NCI-H1694 (cell line): ENCODE measurements at regions not wholly inside any gene's neighbourhood (a gene's known extent, or its start where the extent isn't known, plus 50 kb on each side); places are given as distances from the start of the nearest gene placed in this dataset.

Experiments
- DNase-seq: peaks from one replicate; lab custom pipeline; 2025; lab: John Stamatoyannopoulos, UW

GRCh38 chr15:38672814-38673670, 108.4 kb upstream of the RASGRP1 start:
- DNase-seq: no peak

GRCh38 chr15:38674448-38674847, 109.8 kb upstream of the RASGRP1 start:
- no peak for DNase-seq

DNA sequence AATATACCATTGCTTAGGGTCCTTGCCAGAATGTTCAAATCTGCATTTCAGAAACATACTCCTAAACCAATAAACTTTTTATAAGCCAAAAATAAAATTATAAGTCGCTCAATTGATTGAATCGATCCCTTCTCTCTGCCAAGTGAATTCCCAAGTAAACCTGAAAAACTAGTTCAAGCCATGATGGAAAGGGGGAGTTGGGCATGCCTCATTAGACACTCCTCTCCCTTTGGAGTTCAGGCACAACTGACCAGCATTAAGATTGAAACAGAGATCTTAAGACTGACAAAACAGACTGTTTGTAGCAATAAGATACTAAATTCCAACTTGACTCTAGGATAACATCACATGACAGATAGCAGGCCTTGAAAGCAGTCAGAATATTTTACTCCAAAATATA, 113.7 kb upstream of the RASGRP1 start:
- DNase-seq: no peak

- no peak for DNase-seq
Observed at GRCh38 chr15:38680775-38681174, 116.2 kb upstream of the RASGRP1 start.

DNA sequence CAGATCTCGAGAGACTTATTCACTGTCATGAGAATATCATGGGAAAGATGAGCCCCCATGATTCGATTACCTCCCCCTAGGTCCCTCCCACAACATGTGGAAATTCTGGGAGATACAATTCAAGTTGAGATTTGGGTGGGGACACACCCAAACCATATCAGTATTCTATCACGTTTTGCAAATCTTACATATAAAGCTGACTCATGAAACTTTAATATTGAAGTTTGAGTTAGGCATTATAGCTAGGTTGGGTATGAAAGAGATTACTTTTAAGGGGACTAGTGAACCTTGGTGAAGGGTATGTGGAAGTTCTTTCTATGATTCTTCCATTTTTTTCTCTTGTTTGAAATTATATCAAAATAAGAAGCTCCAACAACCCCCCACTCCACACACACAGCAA, 117.7 kb upstream of the RASGRP1 start:
- no peak for DNase-seq

DNA sequence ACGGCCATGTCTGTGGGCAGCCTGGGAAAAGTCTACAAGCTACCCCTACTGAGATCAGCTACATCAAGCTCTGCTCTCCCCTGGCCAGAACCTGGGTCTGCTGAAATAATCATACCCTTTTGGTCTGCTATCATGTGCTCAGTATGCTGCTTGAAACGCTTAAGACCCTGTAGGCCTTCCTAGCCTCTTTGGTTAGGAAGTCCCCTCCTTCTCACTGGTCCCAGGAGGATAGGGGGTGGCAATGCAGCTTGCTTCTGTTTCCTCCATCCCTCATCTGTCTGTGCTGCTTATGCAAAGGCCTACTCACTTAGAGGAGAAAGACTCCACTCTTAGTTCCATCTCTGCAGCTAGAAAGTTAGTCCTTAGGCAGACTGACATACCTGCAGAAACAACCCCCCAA, 118.2 kb upstream of the RASGRP1 start:
- no peak for DNase-seq

DNA sequence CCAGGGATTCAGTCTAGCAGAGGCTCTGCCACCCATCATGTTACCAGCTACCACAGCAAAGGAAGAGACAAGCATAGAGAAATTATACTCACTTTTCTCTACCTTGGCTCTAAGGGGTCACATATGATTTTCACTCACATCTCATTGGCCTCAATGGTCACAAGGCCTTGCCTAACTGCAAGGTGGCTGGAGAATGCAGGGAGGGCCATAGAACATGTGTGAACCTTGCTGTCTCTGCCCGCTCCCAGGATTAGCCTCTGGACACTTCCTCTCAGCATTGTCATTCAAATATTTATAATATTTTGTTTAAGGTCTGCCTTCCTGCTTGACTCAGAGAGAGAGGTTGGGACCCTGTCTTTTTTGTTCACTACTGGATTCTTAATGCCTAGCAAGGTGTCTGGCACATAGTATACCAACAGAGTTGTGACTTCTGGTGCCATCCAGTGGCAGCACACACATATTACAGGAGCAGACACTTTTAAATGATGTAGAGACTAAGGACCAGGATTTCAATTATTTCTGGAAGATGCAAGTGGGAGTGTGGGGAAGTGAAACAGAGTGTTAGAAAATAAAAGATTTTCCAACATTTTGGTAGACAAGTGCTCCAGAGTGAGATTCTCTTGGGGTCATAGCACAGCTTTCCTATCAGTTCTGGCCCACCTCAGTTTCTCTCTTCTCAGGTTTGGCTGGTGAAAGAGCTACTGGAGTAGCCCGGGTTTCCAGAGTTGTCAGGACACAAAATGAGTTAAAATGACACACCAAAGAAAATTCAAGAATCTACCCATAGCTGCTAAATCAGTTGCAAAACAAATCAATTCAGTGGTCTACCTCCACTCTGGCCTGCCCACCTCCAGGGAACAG, 119.0 kb upstream of the RASGRP1 start:
- DNase-seq: peak; percentile 49

DNA sequence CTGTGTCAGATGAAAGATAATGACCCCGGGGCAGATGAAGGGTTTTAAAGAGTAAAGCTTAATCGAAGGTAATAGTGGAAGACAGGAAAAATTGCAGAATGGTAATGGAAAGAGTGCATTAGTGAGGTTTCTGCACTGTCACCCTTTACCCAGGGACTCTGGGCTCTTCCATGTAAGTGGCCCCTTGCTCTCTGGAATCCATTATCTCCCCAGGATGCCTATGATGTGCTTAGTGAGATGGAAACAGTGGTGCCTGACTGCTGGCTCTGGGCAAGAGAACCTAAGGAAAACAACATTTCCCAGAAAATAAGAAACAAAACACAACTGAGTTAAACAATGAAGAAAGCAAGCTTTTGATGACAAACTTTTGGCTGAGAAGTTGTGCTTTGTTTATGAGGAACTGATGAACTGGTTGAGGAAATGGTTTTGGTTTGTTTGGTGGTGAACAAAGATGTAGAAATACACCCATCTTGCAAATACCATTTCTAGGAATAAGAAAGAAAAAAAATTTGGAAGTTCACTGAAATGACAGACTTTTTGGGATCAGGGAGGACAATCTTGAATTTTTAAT, 119.9 kb upstream of the RASGRP1 start:
- no peak for DNase-seq

DNA sequence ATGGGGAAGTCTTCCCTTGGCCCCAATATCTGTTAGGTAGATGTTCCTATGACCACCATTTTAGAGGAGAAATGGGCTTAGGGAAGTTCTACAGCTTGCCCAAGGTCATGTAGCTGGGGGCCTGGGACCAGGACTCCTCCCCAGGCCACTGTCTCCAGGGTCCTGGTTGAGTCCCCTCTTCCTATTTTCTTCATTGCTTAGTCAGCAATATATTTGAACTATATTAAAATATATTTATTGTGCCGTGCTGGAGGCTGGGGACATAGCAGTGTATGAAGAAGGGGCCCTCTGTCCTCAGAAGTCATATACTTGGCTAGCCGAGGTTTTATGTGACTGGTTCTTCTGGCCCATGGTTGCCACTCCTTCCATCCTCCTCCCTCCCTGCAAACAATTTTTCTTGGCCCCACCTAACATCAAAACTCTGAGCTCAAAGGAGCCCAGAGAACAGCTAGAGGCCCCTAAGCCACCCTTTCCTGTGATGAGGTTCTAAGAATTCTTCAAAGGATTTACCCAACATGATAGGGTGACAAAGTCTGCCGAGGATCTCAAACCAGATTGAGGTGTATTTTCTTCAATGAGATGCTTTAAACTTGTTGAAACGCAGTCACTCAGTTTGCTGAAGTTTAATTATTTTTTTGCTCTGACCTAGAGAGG, 121.2 kb upstream of the RASGRP1 start:
- DNase-seq: no peak

GRCh38 chr15:38687340-38687739, 122.7 kb upstream of the RASGRP1 start:
- DNase-seq: no peak

GRCh38 chr15:38687775-38688495, 123.3 kb upstream of the RASGRP1 start:
- DNase-seq: no peak

- DNase-seq: no peak
Observed at GRCh38 chr15:38688761-38689160, 124.1 kb upstream of the RASGRP1 start.

DNA sequence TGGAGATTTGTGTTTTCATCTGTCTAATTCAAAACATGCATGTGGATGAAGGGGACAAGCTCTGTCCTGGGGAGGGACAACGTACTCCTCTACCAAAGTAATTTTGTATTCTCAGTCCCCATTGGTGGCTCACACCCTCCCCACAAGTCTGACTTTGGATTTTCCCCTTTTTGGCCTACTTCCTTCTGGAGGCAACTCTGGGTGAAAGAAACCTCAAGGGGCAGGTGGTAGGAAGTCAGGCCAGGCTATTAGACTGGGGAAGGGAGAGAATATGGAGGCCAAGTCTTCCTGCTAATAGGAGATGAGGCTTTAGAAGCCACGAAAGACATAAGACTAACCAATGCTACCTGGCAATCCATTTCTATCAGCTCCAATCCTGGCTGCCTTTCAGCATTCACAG, 124.9 kb upstream of the RASGRP1 start:
- DNase-seq: no peak

- no peak for DNase-seq
Observed at GRCh38 chr15:38690216-38690615, 125.6 kb upstream of the RASGRP1 start.

- peak; percentile 62 for DNase-seq
Observed at GRCh38 chr15:38690719-38691332, 126.2 kb upstream of the RASGRP1 start.

DNA sequence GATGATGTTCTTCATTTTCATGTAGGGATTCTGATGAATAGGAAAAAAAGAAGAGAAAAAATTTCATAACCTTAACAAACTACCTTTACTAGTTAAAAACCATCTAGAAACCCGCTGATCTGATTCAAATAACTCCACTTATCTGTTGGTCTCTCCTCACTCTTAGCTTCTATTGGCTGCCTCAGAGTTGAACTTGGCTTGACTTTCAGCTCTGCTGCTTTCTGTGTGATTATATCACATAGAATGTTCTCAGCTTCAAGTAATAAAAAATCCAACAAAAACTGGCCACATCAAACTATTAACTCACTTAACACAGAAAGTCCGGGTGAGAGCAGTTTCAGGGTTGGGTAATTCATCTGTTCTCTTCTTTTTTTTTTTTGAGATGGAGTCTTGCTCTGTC, 126.8 kb upstream of the RASGRP1 start:
- no peak for DNase-seq

DNA sequence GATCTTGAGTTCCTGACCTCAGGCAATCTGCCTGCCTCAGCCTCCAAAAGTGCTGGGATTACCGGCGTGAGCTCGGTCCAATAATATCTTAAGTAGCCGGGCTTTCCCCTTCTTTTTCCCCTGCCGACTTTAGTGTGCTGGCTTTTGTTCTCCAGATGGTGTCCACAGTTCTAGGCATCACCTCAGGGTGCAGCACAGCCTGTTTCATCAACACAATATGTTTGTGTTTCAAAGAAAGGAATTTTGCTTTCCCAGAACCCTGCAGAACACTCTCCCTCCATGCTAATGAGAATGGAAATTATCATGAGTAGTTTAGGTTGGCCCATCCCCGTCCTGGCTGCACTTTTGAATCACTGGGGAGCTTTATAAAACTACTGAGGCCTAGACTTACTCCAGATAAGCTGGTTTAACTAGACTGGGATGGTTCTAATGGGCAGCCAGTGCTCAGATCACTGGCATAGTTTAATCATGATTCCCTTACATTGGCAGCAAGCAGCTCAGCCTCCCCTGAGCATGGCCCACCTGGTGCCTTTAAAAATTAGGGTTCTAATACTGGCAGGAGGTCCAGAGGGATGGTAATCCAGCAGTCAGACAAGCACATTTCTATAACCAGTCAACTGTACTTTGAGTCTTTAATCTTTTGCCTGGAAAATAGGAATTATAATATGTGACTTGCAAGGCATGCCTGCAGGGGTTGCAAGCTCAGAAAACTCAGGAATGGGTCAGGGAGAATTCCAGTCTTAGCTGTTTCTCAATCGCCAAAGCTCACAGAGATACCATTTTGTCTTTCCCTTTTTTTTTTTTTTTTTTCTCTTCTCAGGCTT, 127.6 kb upstream of the RASGRP1 start:
- DNase-seq: no peak

GRCh38 chr15:38692789-38693062, 128.1 kb upstream of the RASGRP1 start:
- DNase-seq: no peak

DNA sequence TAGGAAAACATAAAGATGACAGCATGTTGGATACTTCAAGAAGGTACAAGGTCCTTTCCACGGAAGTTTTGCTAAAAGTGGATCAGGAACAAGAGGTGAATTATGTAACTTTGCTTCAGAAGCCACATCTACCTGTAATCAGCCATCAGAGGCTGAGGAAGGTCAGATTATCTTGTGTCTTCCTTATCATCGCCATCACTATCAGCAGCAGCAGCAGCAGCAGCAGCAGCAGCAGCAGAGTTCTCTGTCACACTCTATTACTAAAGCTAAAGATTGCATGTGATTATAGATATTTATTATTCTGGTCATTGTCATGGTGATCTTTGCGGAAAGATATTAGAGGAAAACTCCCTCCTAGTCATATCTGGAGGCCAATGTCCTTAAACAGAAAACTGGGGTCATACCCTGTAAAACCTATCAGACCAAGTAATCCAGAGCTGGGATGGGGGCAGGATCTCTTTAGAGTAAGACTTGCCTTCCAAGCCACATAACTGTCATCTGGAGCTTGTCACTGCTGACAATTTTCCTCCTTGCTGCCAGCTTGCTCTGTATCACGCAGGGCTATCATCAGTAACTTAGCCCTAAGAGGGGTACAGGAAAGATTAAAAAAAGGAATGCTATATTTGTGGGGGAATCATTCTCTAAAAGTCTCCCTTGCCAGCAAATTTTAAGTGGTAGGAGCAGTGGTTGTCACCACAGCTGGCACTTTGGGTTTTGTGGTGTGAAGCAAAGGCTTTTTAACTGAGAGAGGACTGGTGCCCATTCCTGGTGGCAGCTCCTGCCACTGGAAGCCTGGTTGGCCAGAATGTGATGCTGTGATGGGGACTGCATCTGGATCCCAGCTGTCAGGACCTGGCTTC, 130.9 kb upstream of the RASGRP1 start:
- no peak for DNase-seq
